ENCODE measurements at regions not wholly inside any gene's neighbourhood (a gene's known extent, or its start where the extent isn't known, plus 50 kb on each side); places are given as distances from the start of the nearest gene placed in this dataset.
"Not testable (repeated sequence)": the region's sequence is repeated elsewhere in the genome, so short reads cannot be mapped to it uniquely, and the experiment has no call there.

DNA sequence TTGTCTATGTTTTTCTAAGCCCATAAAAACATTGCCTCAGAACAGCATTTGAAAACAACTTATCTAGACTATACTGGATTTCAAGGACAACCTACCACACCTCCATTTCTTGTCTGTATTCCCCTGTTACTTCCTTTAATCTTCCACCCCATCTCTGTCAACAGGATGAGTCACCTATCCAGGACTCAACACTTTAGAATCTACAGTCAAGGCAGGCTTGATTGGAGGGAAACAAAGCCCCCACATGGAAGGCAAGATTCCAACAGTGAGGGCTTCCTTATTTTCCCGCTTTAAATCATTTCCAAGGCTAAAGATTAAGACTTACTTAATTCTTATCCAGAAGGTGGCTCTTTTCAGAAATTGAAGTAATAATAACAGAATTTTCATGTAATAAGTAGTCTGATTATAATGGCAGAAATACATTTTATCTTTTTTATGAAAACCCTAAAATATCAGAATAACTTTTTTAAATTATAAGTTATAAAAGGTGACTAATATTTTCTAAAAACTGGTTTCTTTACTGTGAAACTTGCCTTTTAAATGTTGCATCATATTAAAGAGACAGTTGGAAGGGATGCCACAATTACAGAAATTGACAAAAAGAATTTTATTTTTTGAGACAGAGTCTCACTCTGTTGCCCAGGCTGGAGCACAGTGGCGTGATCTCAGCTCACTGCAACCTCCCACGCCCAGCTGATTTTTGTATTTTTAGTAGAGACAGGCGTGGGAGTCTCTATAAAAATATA lies 138.7 kb upstream of the CCDC150 start:
- DNase-seq = no peak

DNA sequence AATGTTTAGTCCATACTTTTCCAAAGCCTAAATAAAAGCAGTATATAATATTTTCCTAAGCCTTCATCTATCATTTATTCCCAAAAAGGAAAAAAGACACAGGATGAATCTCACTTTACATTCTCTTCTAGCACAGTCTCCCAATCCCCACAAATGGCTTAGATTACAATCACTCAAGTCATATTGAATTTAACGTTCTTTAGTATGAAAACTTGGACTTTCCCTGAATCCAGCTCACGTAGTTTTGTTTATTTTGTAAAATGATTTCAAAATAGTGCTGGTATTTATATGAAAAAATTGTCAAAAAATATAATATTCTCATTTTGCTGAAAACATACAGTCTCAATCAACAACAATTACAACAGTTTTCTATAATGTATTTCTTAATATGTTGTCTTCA lies 137.7 kb upstream of the CCDC150 start:
- DNase-seq = no peak

DNA sequence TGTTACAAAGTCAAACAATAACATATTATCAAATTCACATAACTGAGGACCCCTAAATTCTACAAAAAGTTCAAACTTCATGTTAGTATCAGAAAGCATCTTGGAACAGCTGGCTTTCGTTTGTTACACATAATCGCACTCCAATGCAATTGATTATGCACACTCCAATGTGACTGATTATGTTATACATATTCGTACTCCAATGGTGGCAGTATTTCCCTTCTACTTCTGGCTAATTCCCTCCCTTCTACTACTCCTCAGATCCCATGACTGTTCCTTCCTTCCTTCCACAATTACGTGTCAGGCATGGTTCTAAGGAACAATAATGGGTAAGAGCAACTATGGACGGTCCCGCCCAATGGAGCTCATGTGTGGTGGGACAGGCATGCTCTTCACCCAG lies 137.1 kb upstream of the CCDC150 start:
- DNase-seq = no peak

DNA sequence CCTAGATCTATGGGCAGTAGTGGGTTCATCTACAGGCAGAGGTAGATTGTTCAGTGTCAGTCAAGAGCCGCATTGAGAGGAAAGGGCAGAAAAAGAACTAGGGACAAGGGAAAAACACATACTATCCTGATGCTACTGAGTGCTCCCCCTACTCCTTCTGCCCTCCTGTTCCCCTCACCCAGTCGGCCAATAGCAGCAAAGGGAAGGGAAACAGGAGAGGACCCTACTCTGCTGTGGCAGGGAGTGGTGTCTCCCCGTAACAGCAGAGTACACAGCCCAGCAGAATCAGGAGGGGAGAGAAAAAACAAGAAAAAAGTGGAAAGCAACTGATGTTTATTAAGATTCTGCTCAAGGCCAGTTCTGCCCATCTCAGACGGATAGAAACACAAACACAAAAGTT lies 136.1 kb upstream of the CCDC150 start:
- DNase-seq = no peak

DNA sequence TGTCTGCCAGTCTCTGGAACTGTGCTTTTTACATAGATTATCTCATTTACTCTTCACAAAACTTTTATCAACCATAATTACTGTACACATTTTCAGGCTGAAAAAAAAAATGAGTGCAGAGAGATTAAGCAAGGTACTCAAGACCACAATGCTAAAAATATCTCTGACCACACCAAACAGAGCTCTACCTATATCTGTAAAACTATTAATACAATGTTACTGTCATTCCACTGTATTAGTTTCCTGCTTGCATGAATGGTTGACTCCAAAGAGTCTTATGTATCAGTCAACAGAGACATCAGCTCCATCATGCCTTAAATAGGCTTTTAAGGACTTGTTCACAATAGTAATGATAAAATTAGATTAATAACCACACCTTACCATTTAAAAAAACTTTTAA lies 134.7 kb upstream of the CCDC150 start:
- no peak for DNase-seq

DNA sequence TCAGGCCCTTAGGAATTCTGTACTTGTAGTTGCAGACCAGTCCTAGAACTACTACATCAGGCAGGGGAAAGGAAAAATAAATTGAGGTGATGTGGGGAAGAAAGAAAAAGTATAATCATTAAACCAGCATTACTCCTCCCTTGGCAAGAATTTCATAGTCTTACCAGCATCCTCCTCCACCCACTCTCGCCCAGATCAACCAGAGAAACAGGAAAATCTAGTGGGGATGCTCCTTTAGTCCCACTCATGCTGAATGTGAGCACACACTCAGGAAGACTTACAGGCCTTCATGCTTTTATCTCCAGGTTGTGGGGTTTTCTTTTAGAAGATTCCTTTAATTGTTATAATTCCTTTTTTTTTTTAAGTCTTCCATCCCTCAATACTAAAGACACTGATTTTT lies 129.3 kb upstream of the CCDC150 start:
- no peak for DNase-seq

DNA sequence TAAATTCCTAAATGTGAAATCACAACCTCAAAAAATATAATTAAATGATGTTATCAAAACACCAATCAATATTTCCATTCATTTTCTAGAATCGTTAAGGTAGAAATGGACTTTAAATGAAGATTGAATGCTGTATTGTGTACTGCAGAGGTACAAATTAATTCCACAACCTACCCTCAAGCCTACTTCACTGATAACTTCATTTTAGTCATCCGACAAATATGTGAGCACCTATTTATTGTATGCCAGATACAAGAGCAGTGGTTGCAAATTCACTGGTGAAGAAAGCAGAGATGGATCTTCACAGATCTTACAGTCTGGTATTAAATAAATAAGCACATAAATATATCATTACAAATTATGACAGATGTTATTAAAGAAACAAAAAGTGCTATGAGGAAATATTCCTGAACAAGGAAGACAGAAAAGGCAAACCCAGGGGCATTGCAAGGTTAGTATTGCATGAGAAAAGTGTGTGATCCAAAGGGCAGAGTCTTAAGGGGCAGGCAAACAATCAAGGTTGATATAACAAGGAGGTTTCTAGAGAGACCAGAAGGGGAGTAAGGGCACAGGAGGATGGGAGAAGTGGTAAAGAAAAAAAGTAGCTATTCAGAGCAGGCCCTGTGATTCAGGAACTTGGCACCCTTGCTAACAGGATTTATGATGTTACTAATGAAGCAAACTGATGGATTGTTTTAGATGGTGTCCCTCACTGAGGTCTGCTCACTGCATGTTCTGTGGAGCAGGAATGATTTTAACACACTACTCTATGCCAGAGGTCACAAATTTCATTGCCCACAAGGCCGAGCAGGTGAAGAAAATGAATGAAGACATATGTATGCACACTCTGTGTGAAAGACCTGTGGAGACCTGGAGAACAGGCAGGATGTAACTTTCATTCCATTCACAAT lies 128.0 kb upstream of the CCDC150 start:
- DNase-seq = no peak

DNA sequence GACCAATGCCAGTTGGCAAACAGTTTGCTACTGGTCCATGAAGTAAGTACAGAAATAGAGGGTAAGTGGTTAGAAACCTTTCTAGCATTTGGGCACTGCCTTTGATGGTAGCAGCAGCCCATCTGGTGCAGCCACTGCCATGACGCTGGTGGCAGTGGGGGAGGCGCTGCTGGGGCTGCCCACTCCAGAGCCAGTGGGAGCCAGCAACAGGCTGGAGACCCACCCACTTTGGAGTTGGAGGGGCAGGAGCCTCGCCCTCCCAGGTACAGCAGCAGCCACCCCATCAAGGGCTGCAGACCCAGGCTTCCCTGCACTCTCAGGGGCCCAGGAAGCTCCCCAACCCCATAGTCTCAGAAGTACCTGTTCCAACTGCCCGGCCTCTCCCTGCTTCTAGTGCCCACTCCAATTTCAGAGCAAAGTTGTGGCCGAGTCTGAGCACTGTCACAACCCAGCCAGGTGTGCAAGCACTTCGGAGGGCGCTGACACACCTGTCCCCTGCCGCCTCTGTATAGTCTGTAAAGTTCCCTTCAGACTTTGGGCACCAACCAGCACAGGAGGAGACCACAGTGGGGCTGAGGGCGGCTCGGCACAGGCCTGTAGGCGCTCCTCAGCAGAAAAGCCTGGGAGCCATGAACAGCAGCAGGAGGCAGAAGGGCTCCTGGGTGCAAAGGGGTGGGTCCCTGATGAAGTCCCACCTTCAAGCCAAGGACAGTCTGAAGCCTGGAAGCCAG lies 125.6 kb upstream of the CCDC150 start:
- no peak for DNase-seq

DNA sequence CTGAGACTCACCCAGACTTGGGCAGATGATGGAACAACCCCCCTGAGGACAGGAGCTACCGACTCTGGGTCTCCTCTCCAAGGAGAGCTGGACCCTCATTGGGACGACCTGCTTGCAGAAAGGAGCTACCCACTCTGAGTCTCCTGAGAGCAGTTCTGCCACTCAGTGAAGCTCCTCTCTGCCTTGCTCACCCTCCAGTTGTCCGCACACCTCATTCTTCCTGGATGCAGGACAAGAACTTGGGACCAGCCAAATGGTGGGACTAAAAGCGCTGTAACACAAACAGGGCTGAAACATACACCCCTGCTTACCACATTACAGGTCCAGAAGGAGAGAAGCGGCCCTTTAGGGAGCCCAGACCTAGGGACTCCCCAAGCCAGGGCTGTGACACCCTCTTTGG lies 124.9 kb upstream of the CCDC150 start:
- DNase-seq = no peak

DNA sequence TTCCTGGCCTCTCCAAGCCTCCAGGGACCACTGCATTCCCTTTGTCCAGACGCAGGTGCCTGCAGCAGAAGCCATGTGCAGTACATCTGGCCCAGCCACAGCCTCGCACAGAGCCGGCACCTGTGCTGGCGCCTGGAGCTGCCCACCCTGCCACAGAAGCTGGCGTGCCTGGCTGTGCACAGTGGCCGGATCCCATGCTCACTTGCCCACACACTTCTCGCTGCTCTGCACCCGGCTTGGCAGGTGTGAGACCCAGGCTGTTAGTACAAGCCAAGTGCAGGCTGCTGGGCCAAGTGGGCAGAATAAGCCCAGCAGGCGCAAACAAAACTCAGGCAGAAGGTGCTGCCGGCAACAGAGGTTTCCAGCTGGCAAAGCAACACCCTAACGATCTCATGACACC lies 124.5 kb upstream of the CCDC150 start:
- no peak for DNase-seq

DNA sequence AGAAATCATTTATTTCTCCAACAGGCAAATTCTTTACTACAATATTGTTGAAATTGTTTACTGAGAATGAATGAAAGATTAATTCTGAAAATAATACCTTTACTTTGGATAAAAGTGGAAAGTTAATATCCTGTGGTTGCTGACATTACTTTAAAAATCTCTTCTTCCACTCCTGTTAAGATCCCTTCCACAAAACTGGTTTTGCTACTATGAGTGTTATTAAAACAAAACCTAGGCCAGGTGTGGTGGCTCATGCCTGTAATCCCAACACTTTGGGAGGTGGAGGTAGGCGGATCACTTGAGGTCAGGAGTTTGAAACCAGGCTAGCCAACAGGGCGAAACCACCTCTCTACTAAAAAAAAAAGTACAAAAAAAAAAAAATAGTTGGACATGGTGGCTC lies 123.9 kb upstream of the CCDC150 start:
- DNase-seq = no peak

DNA sequence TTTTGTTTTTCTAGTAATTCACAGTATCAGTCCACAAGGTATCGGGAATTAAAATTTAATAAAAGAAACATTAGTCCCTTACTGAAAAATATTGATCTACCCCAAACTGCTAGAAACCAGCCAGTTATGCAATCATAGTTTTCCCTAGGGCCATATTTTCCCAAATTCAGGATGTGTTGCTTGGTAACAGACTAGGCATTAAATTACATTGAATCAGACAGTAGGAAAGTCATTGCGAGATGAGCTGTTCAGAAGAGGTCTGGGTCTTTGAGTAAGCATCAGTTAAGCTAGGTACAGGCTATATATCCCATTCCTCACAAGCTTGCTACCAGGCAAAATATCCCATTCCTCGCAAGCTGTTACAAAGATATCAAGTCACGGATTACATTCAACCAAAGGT lies 123.0 kb upstream of the CCDC150 start:
- no peak for DNase-seq

DNA sequence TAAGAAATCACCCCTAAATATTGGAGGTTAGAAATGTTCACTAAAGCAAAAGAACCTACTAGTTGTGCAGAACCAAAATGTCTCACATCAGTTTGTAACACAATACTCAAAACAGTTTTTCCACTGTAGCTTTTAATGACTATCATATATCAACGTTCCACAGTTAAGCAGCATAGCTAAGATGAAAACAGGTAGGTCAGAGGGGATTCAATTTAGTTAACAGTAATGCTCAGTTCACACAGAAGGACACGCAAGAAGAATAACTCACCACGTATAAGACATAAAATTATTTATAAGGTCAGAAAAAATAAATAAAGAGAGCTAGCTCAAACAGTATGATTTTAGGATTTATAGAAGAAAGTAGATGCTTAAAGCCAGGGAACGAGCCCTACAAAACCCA lies 118.9 kb upstream of the CCDC150 start:
- no peak for DNase-seq

DNA sequence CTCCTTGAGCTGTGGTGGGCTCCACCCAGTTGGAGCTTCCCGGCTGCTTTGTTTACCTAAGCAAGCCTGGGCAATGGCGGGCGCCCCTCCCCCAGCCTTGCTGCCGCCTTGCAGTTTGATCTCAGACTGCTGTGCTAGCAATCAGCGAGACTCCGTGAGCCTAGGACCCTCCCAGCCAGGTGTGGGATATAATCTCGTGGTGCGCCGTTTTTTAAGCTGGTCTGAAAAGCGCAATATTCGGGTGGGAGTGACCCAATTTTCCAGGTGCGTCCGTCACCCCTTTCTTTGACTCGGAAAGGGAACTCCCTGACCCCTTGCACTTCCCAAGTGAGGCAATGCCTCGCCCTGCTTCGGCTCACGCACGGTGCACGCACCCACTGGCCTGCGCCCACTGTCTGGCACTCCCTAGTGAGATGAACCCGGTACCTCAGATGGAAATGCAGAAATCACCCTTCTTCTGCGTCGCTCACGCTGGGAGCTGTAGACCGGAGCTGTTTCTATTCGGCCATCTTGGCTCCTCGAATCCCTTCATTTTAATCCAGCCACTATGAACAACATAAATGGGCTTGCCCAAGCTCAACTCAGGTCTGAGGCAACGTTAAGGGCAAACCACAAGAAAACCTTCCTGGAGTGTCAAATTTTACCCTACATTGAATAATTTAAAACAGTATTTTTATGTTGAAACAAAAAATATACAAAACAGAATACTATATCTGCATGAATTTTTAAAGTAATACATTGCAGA lies 112.4 kb upstream of the CCDC150 start:
- DNase-seq = not testable (repeated sequence)

DNA sequence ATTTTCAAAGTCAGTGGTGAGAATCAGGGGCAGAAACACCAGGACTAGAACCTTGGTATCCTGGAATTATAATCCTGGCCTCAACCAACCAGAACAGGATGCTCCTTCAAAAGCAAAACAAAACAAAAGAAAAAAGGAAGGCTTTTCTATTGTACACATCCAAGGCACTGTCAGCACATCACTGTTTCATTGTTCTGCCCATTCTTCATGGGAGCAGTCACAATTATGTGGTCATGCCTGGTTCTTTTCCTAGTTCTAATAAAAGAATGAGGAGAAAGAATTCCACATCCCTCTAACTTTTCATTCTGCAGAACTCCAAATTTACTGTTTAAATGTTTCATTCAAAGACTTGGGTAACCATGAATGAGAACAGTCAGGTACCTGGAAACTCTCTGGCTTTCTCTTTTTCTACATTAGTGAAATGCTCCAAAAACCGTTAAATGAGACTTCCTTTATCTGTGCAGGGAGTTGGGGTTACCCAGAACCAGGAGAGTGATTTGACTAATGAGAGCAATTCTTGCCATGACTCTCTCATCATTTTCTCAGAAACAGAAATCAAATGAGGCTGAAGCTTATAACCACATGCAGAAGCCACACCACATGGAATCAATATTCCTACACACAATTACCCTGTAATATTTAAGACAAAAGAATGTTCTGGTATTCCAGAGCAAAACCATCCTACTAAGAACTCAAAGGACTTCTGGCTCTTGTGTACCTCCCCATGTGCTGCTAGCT lies 110.9 kb upstream of the CCDC150 start:
- DNase-seq = no peak

DNA sequence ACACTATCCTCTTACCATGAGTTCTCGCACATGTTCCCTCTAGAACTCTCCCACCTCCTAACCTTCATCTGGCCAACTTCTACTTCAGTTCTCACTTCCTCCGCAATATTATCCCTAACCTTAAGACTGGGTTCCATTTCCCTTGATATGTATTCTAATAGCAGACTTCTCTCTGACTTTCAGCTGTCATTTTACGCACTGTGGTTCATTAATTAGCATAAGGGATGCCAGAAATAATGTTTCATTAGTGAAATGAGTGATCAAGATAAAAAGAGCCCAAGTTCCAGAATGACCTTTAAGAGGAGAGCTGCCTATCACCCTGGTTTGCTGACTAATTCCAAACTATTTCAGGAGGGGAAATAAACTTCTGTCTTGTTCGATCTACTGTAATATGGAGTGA lies 108.6 kb upstream of the CCDC150 start:
- no peak for DNase-seq

DNA sequence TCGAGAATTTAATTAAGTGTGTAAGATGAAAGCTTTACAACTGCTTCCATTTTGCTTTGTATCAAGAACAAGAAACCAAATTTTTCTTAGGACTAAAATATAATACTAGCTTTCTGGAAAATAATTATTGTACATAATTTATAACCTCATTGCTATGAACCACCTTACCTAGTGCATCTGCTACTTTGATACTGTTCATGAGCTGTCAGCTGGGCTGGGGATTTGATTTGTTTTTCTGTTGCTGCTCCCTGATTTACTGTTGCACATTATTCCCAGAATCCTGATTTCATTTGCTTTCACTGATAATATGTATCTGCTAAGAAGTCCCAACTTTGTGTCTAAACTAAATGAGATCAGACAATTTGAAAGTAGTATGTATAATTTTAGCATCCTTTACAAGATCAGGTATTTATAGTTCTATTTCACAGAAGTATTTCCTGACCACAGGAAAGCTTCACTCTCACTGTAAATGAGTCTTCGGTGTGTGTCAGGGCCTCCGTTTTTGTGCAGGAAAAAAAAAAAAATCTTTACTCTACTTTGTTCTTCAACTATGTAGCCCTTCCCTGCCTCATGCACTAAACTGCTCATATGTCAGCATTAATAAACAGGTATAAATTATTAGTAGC lies 105.6 kb upstream of the CCDC150 start:
- DNase-seq = no peak

DNA sequence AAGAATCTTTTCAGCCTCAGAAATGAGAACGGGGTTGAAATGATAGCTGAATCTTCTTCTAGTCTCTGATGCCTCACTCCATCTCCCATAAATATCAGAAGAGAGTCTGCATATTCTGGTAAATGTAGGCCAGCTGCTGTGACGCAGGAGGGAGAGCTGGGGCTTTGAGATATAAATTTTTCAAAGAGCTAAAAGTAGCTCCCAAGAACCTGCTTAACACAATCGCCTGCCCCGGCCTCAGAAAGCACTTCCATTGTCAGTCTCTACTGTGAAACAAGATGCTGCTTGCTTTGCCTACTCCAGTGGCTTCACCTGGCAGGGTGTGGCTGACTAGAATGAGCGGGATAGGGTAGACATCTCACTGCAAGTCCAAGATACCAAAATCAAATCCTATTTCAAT lies 105.0 kb upstream of the CCDC150 start:
- no peak for DNase-seq

DNA sequence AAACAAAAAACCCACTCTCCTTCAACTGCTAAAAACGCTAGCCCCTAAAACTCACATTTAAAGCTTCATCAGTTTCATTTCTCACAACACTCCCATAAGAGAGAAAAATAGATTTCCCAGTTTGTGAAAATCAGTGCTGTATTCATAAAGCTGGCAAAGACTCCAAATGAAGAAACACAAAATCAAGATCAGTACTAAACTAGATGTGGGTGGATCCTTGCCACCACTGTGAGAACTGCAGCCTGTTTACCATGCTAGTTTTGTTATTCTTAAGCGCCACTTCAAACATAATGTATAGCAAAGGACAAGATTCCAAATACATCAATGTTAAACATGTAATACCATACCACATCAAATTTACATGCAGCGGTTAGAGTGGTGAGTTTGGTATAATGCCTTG lies 104.5 kb upstream of the CCDC150 start:
- no peak for DNase-seq

DNA sequence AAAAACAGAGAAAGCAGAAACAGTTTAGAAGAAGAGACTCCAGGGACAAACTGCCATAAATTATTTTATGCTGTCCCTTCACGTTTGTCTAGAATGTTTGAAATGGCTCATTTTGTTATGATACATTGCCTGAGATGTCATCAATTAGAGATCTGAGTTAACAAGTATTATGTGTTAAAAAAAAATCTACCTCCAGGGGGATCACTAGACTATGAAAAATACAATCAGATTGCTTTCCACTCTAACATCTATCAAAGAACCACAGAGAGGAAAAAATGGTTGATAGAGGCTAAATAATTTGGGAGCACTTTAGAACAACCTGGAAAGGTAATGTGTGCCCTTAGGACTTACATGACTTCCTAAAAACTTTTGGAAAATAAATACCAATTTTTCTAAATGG lies 103.8 kb upstream of the CCDC150 start:
- DNase-seq = no peak

DNA sequence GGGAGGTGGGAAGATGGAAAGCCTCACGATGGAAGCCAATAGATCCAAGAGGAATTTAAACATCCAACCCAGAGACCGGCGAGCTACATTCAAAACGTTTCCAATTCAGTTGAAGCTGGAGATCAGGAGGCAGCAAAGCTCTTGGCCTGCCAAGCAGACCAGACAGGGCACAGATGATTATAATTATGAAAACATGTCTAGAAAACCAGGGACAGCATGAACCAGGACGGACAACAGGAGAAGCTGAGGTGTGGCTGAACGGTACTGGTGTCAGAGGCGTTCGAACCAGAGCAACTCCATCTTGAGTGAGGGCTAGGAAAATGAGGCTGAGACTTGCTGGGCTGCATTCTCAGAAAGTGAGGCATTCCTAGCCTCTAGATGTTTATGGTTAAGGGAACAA lies 102.2 kb upstream of the CCDC150 start:
- no peak for DNase-seq

DNA sequence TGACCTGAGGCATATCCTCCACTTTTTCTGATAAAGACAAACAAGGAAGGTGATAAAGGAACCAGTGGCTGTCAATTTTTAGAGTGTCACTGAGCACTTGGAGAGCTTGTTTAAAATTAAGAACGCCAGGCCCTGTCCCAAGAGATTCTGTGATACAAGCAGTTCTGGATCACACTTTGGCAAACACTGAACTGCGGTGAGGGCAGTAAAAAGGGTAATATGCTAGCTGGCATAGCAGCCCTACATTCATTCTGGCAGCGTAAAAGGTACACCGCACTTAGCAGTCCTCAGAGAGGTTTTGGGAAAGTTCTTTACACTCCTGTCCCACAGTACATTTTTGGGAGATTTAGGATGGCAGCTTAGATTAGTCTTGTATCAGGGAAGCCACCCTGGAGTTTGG lies 101.3 kb upstream of the CCDC150 start:
- DNase-seq = no peak
